Natural killer cell (primary cell): ENCODE measurements at regions not wholly inside any gene's neighbourhood (a gene's known extent, or its start where the extent isn't known, plus 50 kb on each side); places are given as distances from the start of the nearest gene placed in this dataset.

ENCODE experiments used
- ATAC-seq, 3 donors: fragments of 150-1000 bp in 2 of 3; fragments of 200-7000 bp in 1 of 3; cut with Tn5 transposase; 1 replicate in 1 of 3; 2 replicates in 2 of 3; pipeline ENCODE4 v1.10.0; 2021; ENCODE audit warnings: mild to moderate bottlenecking in 2 of 3, moderate library complexity in 2 of 3
- DNase-seq, 2 donors: peaks; one replicate each; pipeline versions ENCODE4 v3.0.0 to v3.0.0-alpha.2; 2013 to 2021; ENCODE audit warnings: mixed read lengths in 1 of 2
- H3K27ac ChIP-seq: one replicate; pipeline ENCODE4 v1.5.1; 2013; ENCODE audit warnings: mild to moderate bottlenecking, low read length
- H3K27me3 ChIP-seq: one replicate; pipeline ENCODE4 v1.6.1; 2013; ENCODE audit warnings: low read length; ENCODE audit not compliant: control insufficient read depth, insufficient read depth
- H3K36me3 ChIP-seq: one replicate; pipeline ENCODE4 v1.6.1; 2013; ENCODE audit warnings: low read length; ENCODE audit not compliant: control insufficient read depth, insufficient read depth
- H3K4me1 ChIP-seq: one replicate; pipeline ENCODE4 v1.6.1; 2013; ENCODE audit warnings: low read length; ENCODE audit not compliant: control insufficient read depth, insufficient read depth
- H3K4me3 ChIP-seq: one replicate; pipeline ENCODE4 v1.5.1; 2013; ENCODE audit warnings: low read length
- H3K9me3 ChIP-seq: one replicate; pipeline ENCODE4 v1.6.1; 2013; ENCODE audit warnings: low read length; ENCODE audit not compliant: control insufficient read depth, insufficient read depth
- H3K27ac Mint-ChIP-seq, 2 donors: one replicate each; pipeline ENCODE4 v1.8.0; 2022; ENCODE audit warnings: mild to moderate bottlenecking in 2 of 2, mixed read lengths in 2 of 2, moderate library complexity in 1 of 2
- H3K27me3 Mint-ChIP-seq, 2 donors: one replicate each; pipeline ENCODE4 v1.8.0; 2022; ENCODE audit warnings: low read depth in 2 of 2, mixed read lengths in 2 of 2
- H3K36me3 Mint-ChIP-seq: one replicate; pipeline ENCODE4 v1.8.0; 2022; ENCODE audit warnings: mixed read lengths
- H3K4me1 Mint-ChIP-seq, 2 donors: one replicate each; pipeline ENCODE4 v1.8.0; 2022; ENCODE audit warnings: mixed read lengths in 2 of 2
- H3K4me3 Mint-ChIP-seq: one replicate; pipeline ENCODE4 v1.8.0; 2022; ENCODE audit warnings: mild to moderate bottlenecking, moderate library complexity, mixed read lengths
- H3K9me3 Mint-ChIP-seq, 2 donors: one replicate each; pipeline ENCODE4 v1.8.0; 2022; ENCODE audit warnings: mixed read lengths in 2 of 2
- CTCF ChIP-seq: fragments of 200-600 bp; IDR thresholded peaks from one replicate; pipeline ENCODE4 v1.8.0; 2022; ENCODE audit warnings: antibody characterized with exemption
- WGBS: methylation state at CpG from one replicate; pipeline ENCODE4 v1.1.7; 2013; ENCODE audit warnings: missing lambda C conversion rate; ENCODE audit not compliant: insufficient coverage; 5-methylcytosine and 5-hydroxymethylcytosine counted together
- intact Hi-C: fragments of 100-400 bp; cut with micrococcal nuclease; formaldehyde crosslinking; loops from one replicate; pipeline ENCODE4 v1.14.2; 2022

DNA sequence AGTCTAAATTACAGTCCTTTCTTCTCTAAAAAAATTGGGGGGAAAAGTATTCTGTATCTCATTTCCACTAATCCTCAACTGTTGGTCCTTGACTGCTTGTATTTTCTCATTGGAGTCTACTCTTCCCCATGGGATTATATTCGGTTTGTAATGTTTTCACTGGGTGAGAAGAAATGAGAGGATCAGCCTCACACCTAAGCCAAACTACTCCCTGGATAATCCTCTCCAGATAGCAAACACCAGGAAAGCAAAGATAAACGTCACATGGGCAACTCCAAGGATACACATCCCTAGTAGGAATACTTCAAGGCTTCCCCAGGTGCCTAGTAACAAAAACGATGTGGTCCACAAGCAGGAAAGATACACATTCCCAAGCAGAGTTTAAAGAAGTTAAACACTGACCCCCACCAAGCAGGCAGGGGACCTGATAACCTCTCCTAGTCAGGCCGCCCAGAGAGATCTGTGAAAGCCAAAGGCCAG is 53.9 kb upstream of the SOX4 start:
- no peak for TF ChIP-seq CTCF
- no peaks in the 10 kb centered on the region for H3K36me3 ChIP-seq
- no peak overlapping the region for H3K27ac ChIP-seq
- no peak overlapping the region for H3K27ac Mint-ChIP-seq
- H3K9me3 ChIP-seq = no peaks in the 10 kb centered on the region
- no peak for DNase-seq
- no peak overlapping the region for H3K4me3 ChIP-seq
- 70% methylated on average over 3 of the region's 4 CpGs for WGBS
- H3K4me1 ChIP-seq = no peaks in the 10 kb centered on the region
- intact Hi-C loops = no loop called here
- H3K9me3 Mint-ChIP-seq = no peaks in the 10 kb centered on the region
- no peak overlapping the region for H3K4me3 Mint-ChIP-seq
- no peaks in the 10 kb centered on the region for H3K4me1 Mint-ChIP-seq
- no peaks in the 10 kb centered on the region for H3K27me3 ChIP-seq
- ATAC-seq = no peak
- H3K27me3 Mint-ChIP-seq = peaks cover 0 to under 1% of the 10 kb centered on the region in 2 donors
- H3K36me3 Mint-ChIP-seq = no peaks in the 10 kb centered on the region
